PC-9 (cell line): ENCODE measurements at regions not wholly inside any gene's neighbourhood (a gene's known extent, or its start where the extent isn't known, plus 50 kb on each side); places are given as distances from the start of the nearest gene placed in this dataset.

Experiments used
- BruUV-seq: library from RNA; stranded (reverse); fragments of 400-500 nt; replicated peaks from 2 replicates; lab custom pipeline; 2021; lab: Mats Ljungman, UMichigan
- CTCF ChIA-PET: fragments of 300-600 bp; sonication (Branson Sonifier 250); formaldehyde crosslinking; loops from one replicate; lab custom pipeline; 2022; ENCODE audit warnings: antibody characterized with exemption; lab: Charles Lee
- POLR2A ChIA-PET: fragments of 300-600 bp; sonication (Branson Sonifier 250); formaldehyde crosslinking; loops from one replicate; lab custom pipeline; 2022; ENCODE audit warnings: antibody characterized with exemption; ENCODE audit not compliant: unreplicated experiment; lab: Charles Lee
- DNase-seq, 2 experiments: peaks; one replicate each; pipeline versions ENCODE4 v3.0.0 to v3.0.0-alpha.2; 2015 to 2022; ENCODE audit warnings: mixed read lengths in 1 of 2
- H2AFZ ChIP-seq: fragments of 200-600 bp; sonication (generic); 2 replicates; pipeline ENCODE4 v1.8.1; 2017; ENCODE audit warnings: antibody characterized with exemption
- H3F3A ChIP-seq: fragments of 200-600 bp; sonication (generic); 2 replicates; pipeline ENCODE4 v1.8.1; 2017; ENCODE audit warnings: antibody characterized with exemption, mild to moderate bottlenecking, low read depth; ENCODE audit not compliant: insufficient read depth
- H3K27ac ChIP-seq: fragments of 200-600 bp; sonication (generic); 2 replicates; pipeline ENCODE4 v1.6.1; 2016; ENCODE audit warnings: mixed run types
- H3K27me3 ChIP-seq: fragments of 200-600 bp; sonication (generic); 2 replicates; pipeline ENCODE4 v1.6.1; 2016; ENCODE audit warnings: low read depth, mixed run types; ENCODE audit not compliant: insufficient read depth
- H3K36me3 ChIP-seq: fragments of 200-600 bp; sonication (generic); 2 replicates; pipeline ENCODE4 v1.6.1; 2016; ENCODE audit warnings: low read depth, mixed run types
- H3K4me1 ChIP-seq: fragments of 200-600 bp; sonication (generic); replicated peaks from 2 replicates; pipeline ENCODE4 v1.6.1; 2016; ENCODE audit warnings: mixed run types; ENCODE audit not compliant: insufficient read depth
- H3K4me2 ChIP-seq: fragments of 200-600 bp; sonication (generic); 2 replicates; pipeline ENCODE4 v1.6.1; 2017; ENCODE audit warnings: mixed run types
- H3K4me3 ChIP-seq: fragments of 200-600 bp; sonication (generic); 2 replicates; pipeline ENCODE4 v1.6.1; 2016; ENCODE audit warnings: mixed run types
- H3K79me2 ChIP-seq: fragments of 200-600 bp; sonication (generic); 2 replicates; pipeline ENCODE4 v1.6.1; 2017; ENCODE audit warnings: low read depth, mixed run types
- H3K9me2 ChIP-seq: fragments of 200-600 bp; sonication (generic); 2 replicates; pipeline ENCODE4 v1.8.1; 2017; ENCODE audit warnings: mild to moderate bottlenecking; ENCODE audit not compliant: insufficient read depth
- H3K9me3 ChIP-seq: fragments of 200-600 bp; sonication (generic); 2 replicates; pipeline ENCODE4 v1.8.1; 2016; ENCODE audit warnings: low read depth; ENCODE audit not compliant: insufficient read depth
- H4K20me1 ChIP-seq: fragments of 200-600 bp; sonication (generic); 2 replicates; pipeline ENCODE4 v1.8.1; 2017; ENCODE audit not compliant: insufficient read depth
- CTCF ChIP-seq: fragments of 200-600 bp; sonication (generic); conservative IDR thresholded peaks from 2 replicates; pipeline ENCODE4 v1.6.1; 2017; ENCODE audit warnings: mixed run types, antibody characterized with exemption, mild to moderate bottlenecking, moderate library complexity
- EZH2 ChIP-seq: fragments of 200-600 bp; sonication (generic); IDR thresholded peaks from 2 replicates; pipeline ENCODE4 v1.8.0; 2017; ENCODE audit warnings: antibody characterized with exemption, low read depth
- intact Hi-C: fragments of 100-400 bp; cut with micrococcal nuclease; formaldehyde crosslinking; loops from one replicate; pipeline ENCODE4 v1.10.0; 2022; ENCODE audit not compliant: unreplicated experiment

- Histone ChIP-seq H3K9me2 (no peaks in the 10 kb centered on the region), H3K27ac (no peak overlapping the region), H2AFZ (no peak overlapping the region), H3K9me3 (no peaks in the 10 kb centered on the region), H3K79me2 (no peaks in the 10 kb centered on the region), H3K36me3 (no peaks in the 10 kb centered on the region), H3F3A (no peaks in the 10 kb centered on the region), H3K4me3 (no peak overlapping the region), H4K20me1 (no peaks in the 10 kb centered on the region), H3K4me1 (no peaks in the 10 kb centered on the region), H3K4me2 (no peak overlapping the region), H3K27me3 (no peaks in the 10 kb centered on the region)
- TF ChIP-seq EZH2 = no peak
- no peak for DNase-seq
- BruUV-seq = no TSS peak
- POLR2A ChIA-PET = no interaction called here
- intact Hi-C loops = no loop called here
- CTCF ChIA-PET = no interaction called here
These were observed 83.3 kb downstream of the ATXN7L3B start for GRCh38 chr12:74620921-74621320.

GRCh38 chr12:74624201-74624600 is 86.6 kb downstream of the ATXN7L3B start:
- TF ChIP-seq EZH2 (no peak), CTCF (no peak)
- Histone ChIP-seq H3K4me3 (no peak overlapping the region), H3K36me3 (no peaks in the 10 kb centered on the region), H3K27me3 (no peaks in the 10 kb centered on the region), H3K79me2 (no peaks in the 10 kb centered on the region), H3K27ac (no peak overlapping the region), H3F3A (no peaks in the 10 kb centered on the region), H3K9me3 (no peaks in the 10 kb centered on the region), H3K9me2 (no peaks in the 10 kb centered on the region), H3K4me2 (no peak overlapping the region), H4K20me1 (no peaks in the 10 kb centered on the region), H3K4me1 (no peaks in the 10 kb centered on the region), H2AFZ (no peak overlapping the region)
- ChIA-PET CTCF (no interaction called here), POLR2A (no interaction called here)
- no peak for DNase-seq
- BruUV-seq = no TSS peak
- intact Hi-C loops = no loop called here

- Histone ChIP-seq H4K20me1 (no peaks in the 10 kb centered on the region), H3K9me2 (no peaks in the 10 kb centered on the region), H3K79me2 (no peaks in the 10 kb centered on the region), H3K9me3 (no peaks in the 10 kb centered on the region), H3K4me1 (no peaks in the 10 kb centered on the region), H3K4me2 (no peak overlapping the region), H3F3A (no peaks in the 10 kb centered on the region), H3K36me3 (no peaks in the 10 kb centered on the region), H2AFZ (peak overlapping the region; percentile 66), H3K27me3 (no peaks in the 10 kb centered on the region), H3K4me3 (no peak overlapping the region), H3K27ac (no peak overlapping the region)
- ChIA-PET POLR2A (no interaction called here), CTCF (no interaction called here)
- intact Hi-C loops = no loop called here
- TF ChIP-seq EZH2 (no peak), CTCF (no peak)
- DNase-seq = no peak
- BruUV-seq = no TSS peak
These were observed 88.8 kb downstream of the ATXN7L3B start for GRCh38 chr12:74626397-74626796.

- Histone ChIP-seq H3K9me2 (no peaks in the 10 kb centered on the region), H4K20me1 (no peaks in the 10 kb centered on the region), H3K36me3 (no peaks in the 10 kb centered on the region), H3K4me1 (no peaks in the 10 kb centered on the region), H3K27me3 (no peaks in the 10 kb centered on the region), H2AFZ (no peak overlapping the region), H3K79me2 (no peaks in the 10 kb centered on the region), H3K4me3 (no peak overlapping the region), H3K27ac (no peak overlapping the region), H3F3A (no peaks in the 10 kb centered on the region), H3K4me2 (no peak overlapping the region), H3K9me3 (no peaks in the 10 kb centered on the region)
- no peak for DNase-seq
- ChIA-PET CTCF (no interaction called here), POLR2A (no interaction called here)
- no TSS peak for BruUV-seq
- TF ChIP-seq EZH2 (no peak), CTCF (no peak)
- intact Hi-C loops = no loop called here
These were observed 103.6 kb downstream of the ATXN7L3B start for GRCh38 chr12:74641262-74641661.
